Liver (tissue), 8 donors: ENCODE measurements at regions not wholly inside any gene's neighbourhood (a gene's known extent, or its start where the extent isn't known, plus 50 kb on each side); places are given as distances from the start of the nearest gene placed in this dataset.

Experiments used
- DNase-seq: peaks from one replicate; pipeline ENCODE4 v3.0.0-alpha.2; 2017; ENCODE audit warnings: low spot score
- H3K27ac ChIP-seq, 2 donors: one replicate each; pipeline ENCODE4 v1.7.0; 2013; ENCODE audit warnings: inconsistent platforms in 2 of 2, low read length in 2 of 2, control low read depth in 1 of 2, low read depth in 1 of 2, mild to moderate bottlenecking in 1 of 2
- H3K27me3 ChIP-seq, 4 donors: one replicate each; pipeline versions ENCODE4 v1.6.1 to v1.7.0; 2013; ENCODE audit warnings: low read length in 3 of 4, inconsistent platforms in 1 of 4, mild to moderate bottlenecking in 1 of 4, moderate library complexity in 1 of 4; ENCODE audit not compliant: control insufficient read depth in 4 of 4, insufficient read depth in 4 of 4
- H3K36me3 ChIP-seq, 4 donors: one replicate each; pipeline versions ENCODE4 v1.6.1 to v1.7.0; 2013; ENCODE audit warnings: low read length in 3 of 4, mild to moderate bottlenecking in 3 of 4, low read depth in 1 of 4, moderate library complexity in 1 of 4; ENCODE audit not compliant: control insufficient read depth in 4 of 4, insufficient read depth in 3 of 4
- H3K4me1 ChIP-seq, 4 donors: one replicate each; pipeline versions ENCODE4 v1.6.1 to v1.7.0; 2013; ENCODE audit warnings: low read length in 3 of 4, mild to moderate bottlenecking in 3 of 4, moderate library complexity in 1 of 4; ENCODE audit not compliant: control insufficient read depth in 4 of 4, insufficient read depth in 4 of 4
- H3K4me3 ChIP-seq, 3 donors: one replicate each; pipeline versions ENCODE4 v1.6.1 to v1.7.0; 2013; ENCODE audit warnings: low read length in 3 of 3, control low read depth in 1 of 3, low read depth in 1 of 3, mild to moderate bottlenecking in 1 of 3
- H3K9ac ChIP-seq, 2 donors: one replicate each; pipeline ENCODE4 v1.7.0; 2013; ENCODE audit warnings: low read length in 2 of 2, mild to moderate bottlenecking in 2 of 2, moderate library complexity in 2 of 2, control low read depth in 1 of 2, low read depth in 1 of 2
- H3K9me3 ChIP-seq, 4 donors: one replicate each; pipeline versions ENCODE4 v1.6.1 to v1.7.0; 2013; ENCODE audit warnings: low read length in 3 of 4; ENCODE audit not compliant: control insufficient read depth in 4 of 4
- ATF3 ChIP-seq: IDR thresholded peaks from 2 replicates; pipeline ENCODE4 v1.6.1; 2016; ENCODE audit warnings: antibody characterized with exemption
- CTCF ChIP-seq: fragments of 150-350 bp; IDR thresholded peaks from 2 replicates; pipeline ENCODE4 v1.5.1; 2017; ENCODE audit warnings: improper control_type of control experiment, low read depth, low read length; ENCODE audit not compliant: missing input control
- EGR1 ChIP-seq, 2 donors: IDR thresholded peaks; 2 replicates each; pipeline ENCODE4 v1.6.1; 2016 to 2018; ENCODE audit warnings: antibody characterized with exemption in 2 of 2, low read depth in 2 of 2
- FOXA1 ChIP-seq: IDR thresholded peaks from 2 replicates; pipeline ENCODE4 v1.6.1; 2016; ENCODE audit warnings: antibody characterized with exemption
- FOXA2 ChIP-seq: IDR thresholded peaks from 2 replicates; pipeline ENCODE4 v1.6.1; 2016; ENCODE audit warnings: antibody characterized with exemption
- GABPA ChIP-seq, 2 donors: IDR thresholded peaks in 1 of 2; conservative IDR thresholded peaks in 1 of 2; 2 replicates each; pipeline ENCODE4 v1.6.1; 2016; ENCODE audit warnings: antibody characterized with exemption in 2 of 2, mild to moderate bottlenecking in 1 of 2, moderate library complexity in 1 of 2
- HNF4A ChIP-seq, 2 donors: conservative IDR thresholded peaks; 2 replicates each; pipeline ENCODE4 v1.6.1; 2016; ENCODE audit warnings: antibody characterized with exemption in 2 of 2, mild to moderate bottlenecking in 2 of 2
- HNF4G ChIP-seq: IDR thresholded peaks from 2 replicates; pipeline ENCODE4 v1.6.1; 2016; ENCODE audit warnings: antibody characterized with exemption
- JUND ChIP-seq, 2 donors: IDR thresholded peaks; 2 replicates each; pipeline ENCODE4 v1.6.1; 2016; ENCODE audit warnings: antibody characterized with exemption in 2 of 2
- MAX ChIP-seq: IDR thresholded peaks from 2 replicates; pipeline ENCODE4 v1.6.1; 2016; ENCODE audit warnings: antibody characterized with exemption
- NR2F2 ChIP-seq: IDR thresholded peaks from 2 replicates; pipeline ENCODE4 v1.6.1; 2016; ENCODE audit warnings: antibody characterized with exemption
- RAD21 ChIP-seq, 2 donors: IDR thresholded peaks; 2 replicates each; pipeline ENCODE4 v1.6.1; 2016; ENCODE audit warnings: antibody characterized with exemption in 2 of 2, mild to moderate bottlenecking in 2 of 2
- REST ChIP-seq: IDR thresholded peaks from 2 replicates; pipeline ENCODE4 v1.6.1; 2016; ENCODE audit warnings: antibody characterized with exemption, mild to moderate bottlenecking
- RXRA ChIP-seq, 2 donors: IDR thresholded peaks; 2 replicates each; pipeline ENCODE4 v1.6.1; 2017 to 2018; ENCODE audit warnings: antibody characterized with exemption in 2 of 2, mild to moderate bottlenecking in 1 of 2
- SP1 ChIP-seq: IDR thresholded peaks from 2 replicates; pipeline ENCODE4 v1.6.1; 2018; ENCODE audit warnings: antibody characterized with exemption, mild to moderate bottlenecking
- TAF1 ChIP-seq: conservative IDR thresholded peaks from 2 replicates; pipeline ENCODE4 v1.6.1; 2016; ENCODE audit warnings: antibody characterized with exemption, mild to moderate bottlenecking
- YY1 ChIP-seq: IDR thresholded peaks from 2 replicates; pipeline ENCODE4 v1.6.1; 2016; ENCODE audit warnings: antibody characterized with exemption, mild to moderate bottlenecking
- ZBTB33 ChIP-seq: IDR thresholded peaks from 2 replicates; pipeline ENCODE4 v1.6.1; 2016; ENCODE audit warnings: antibody characterized with exemption
- WGBS: extraction: QIAGEN DNeasy Blood & Tissue Kit; methylation state at CpG from one replicate; pipeline ENCODE4 v1.1.7; 2013; 5-methylcytosine and 5-hydroxymethylcytosine counted together
- donor health status: healthy.
- donor health status: healthy.
- donor health status: healthy.
- donor health status: healthy.
- donor health status: healthy.

GRCh38 chr9:87320146-87320884 is 177.4 kb upstream of the DAPK1 start:
- no peak overlapping the region for H3K27ac ChIP-seq
- no peaks in the 10 kb centered on the region for H3K27me3 ChIP-seq
- no peaks in the 10 kb centered on the region for H3K36me3 ChIP-seq
- H3K4me3 ChIP-seq: no peak overlapping the region
- no peak for DNase-seq
- TF ChIP-seq RAD21 (IDR thresholded peaks at IDR 0.05) (no peak), YY1 (no peak), GABPA (IDR thresholded peaks at IDR 0.05 in 1 of 2, conservative IDR thresholded peaks at IDR 0.05 in 1 of 2) (no peak), HNF4G (no peak), HNF4A (conservative IDR thresholded peaks at IDR 0.05) (no peak), RXRA (IDR thresholded peaks at IDR 0.05) (no peak), JUND (IDR thresholded peaks at IDR 0.05) (no peak), CTCF (no peak), ATF3 (no peak), FOXA1 (no peak), NR2F2 (no peak), FOXA2 (no peak), EGR1 (IDR thresholded peaks at IDR 0.05; ENCODE audit: low read depth in 2 of 2) (no peak)
- no peak overlapping the region for H3K9ac ChIP-seq
- 74% methylated on average over 2 of the region's 2 CpGs for WGBS
- peaks cover 0 to 3% (median 0%) of the 10 kb centered on the region in 4 donors for H3K9me3 ChIP-seq
- no peaks in the 10 kb centered on the region for H3K4me1 ChIP-seq

GRCh38 chr9:87322840-87323635 is 174.6 kb upstream of the DAPK1 start:
- Histone ChIP-seq H3K4me1 (no peaks in the 10 kb centered on the region), H3K9ac (no peak overlapping the region), H3K27me3 (no peaks in the 10 kb centered on the region), H3K36me3 (no peaks in the 10 kb centered on the region), H3K4me3 (no peak overlapping the region), H3K27ac (no peak overlapping the region), H3K9me3 (no peaks in the 10 kb centered on the region)
- DNase-seq: no peak
- 83% methylated on average over 5 of the region's 5 CpGs for whole genome bisulfite sequencing
- no peak for TF ChIP-seq JUND (IDR thresholded peaks at IDR 0.05)
- TF ChIP-seq NR2F2: no peak
- TF ChIP-seq YY1: no peak
- TF ChIP-seq ATF3: no peak
- TF ChIP-seq ZBTB33: no peak
- TF ChIP-seq RXRA (IDR thresholded peaks at IDR 0.05): no peak
- TF ChIP-seq REST: no peak
- no peak for TF ChIP-seq CTCF
- TF ChIP-seq SP1: no peak
- no peak for TF ChIP-seq MAX
- no peak for TF ChIP-seq TAF1
